GM21825 (cell line): ENCODE measurements at regions not wholly inside any gene's neighbourhood (a gene's known extent, or its start where the extent isn't known, plus 50 kb on each side); places are given as distances from the start of the nearest gene placed in this dataset.

Experiments
- ATAC-seq: cut with Tn5 transposase; IDR thresholded peaks from one replicate; pipeline ENCODE4 v1.9.1; 2021; ENCODE audit warnings: mild to moderate bottlenecking, moderate library complexity; ENCODE audit not compliant: unreplicated experiment

GRCh38 chr7:18200266-18200665 lies 172.6 kb upstream of the PRPS1L1 start:
- no peak for ATAC-seq

- no peak for ATAC-seq
Measured at GRCh38 chr7:18200855-18201254, 173.2 kb upstream of the PRPS1L1 start.

GRCh38 chr7:18201350-18201749 lies 173.7 kb upstream of the PRPS1L1 start:
- no peak for ATAC-seq

- no peak for ATAC-seq
Measured at GRCh38 chr7:18202315-18203045, 174.8 kb upstream of the PRPS1L1 start.

DNA sequence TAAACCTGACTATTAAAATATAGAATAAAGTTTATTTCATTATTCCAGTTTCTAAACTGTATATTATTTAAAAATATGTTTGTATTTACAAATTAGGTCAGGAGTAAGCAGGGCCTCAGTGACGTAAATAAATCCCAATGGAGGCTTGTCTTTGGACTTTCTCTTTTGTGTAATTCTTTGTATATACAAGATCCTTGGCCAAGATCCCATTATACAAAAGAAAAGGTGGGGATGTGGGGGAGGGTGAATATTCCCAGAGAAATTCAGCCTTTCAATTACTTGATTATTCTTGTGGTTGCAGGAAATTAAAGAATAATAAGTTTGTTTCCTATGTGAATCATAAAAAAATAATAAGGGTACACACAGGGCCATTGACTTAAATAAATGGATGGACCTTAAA lies 178.7 kb upstream of the PRPS1L1 start:
- no peak for ATAC-seq

GRCh38 chr7:18208921-18209320 lies 181.3 kb upstream of the PRPS1L1 start:
- ATAC-seq = no peak

- no peak for ATAC-seq
Measured at GRCh38 chr7:18210377-18210776, 182.7 kb upstream of the PRPS1L1 start.

GRCh38 chr7:18210788-18211187 lies 183.1 kb upstream of the PRPS1L1 start:
- ATAC-seq = no peak

DNA sequence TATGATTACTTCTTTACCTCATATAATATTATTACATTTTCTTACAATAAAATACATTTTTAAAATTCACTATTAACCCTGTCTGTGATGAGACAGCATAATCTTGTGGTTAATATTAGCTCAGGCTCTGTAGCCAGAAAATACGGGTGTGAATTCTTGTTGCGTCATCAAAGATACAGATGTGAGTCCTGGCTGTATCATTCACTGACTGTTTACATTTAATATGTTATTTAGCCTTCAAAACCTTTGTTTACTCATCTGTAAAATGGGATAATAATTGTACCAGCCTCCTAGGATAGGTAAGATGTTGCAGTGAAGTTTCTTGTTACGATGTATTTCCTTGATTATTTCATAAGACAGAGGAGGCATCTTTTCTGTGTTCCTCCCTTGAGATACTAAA lies 184.7 kb upstream of the PRPS1L1 start:
- no peak for ATAC-seq

- no peak for ATAC-seq
Measured at GRCh38 chr7:18212758-18213157, 185.1 kb upstream of the PRPS1L1 start.

GRCh38 chr7:18213652-18214051 lies 186.0 kb upstream of the PRPS1L1 start:
- no peak for ATAC-seq

DNA sequence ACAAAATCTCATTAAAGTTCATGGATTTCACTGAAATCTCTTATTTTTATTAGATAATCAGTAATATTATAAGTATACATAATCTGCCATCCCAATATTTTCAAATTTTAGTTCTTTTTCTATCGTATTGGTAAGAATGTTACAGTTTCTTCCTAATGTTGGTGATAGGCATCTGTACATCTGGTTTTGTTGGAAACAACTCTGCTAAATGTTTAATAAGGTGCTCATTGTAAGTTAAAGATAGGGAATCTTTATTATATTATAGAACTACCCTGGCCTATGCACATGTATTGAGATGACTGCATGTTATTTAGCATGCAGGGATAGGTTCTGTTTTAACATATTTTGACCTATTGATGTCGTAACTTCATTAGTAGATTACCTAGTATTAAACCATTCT lies 188.6 kb upstream of the PRPS1L1 start:
- ATAC-seq = no peak

DNA sequence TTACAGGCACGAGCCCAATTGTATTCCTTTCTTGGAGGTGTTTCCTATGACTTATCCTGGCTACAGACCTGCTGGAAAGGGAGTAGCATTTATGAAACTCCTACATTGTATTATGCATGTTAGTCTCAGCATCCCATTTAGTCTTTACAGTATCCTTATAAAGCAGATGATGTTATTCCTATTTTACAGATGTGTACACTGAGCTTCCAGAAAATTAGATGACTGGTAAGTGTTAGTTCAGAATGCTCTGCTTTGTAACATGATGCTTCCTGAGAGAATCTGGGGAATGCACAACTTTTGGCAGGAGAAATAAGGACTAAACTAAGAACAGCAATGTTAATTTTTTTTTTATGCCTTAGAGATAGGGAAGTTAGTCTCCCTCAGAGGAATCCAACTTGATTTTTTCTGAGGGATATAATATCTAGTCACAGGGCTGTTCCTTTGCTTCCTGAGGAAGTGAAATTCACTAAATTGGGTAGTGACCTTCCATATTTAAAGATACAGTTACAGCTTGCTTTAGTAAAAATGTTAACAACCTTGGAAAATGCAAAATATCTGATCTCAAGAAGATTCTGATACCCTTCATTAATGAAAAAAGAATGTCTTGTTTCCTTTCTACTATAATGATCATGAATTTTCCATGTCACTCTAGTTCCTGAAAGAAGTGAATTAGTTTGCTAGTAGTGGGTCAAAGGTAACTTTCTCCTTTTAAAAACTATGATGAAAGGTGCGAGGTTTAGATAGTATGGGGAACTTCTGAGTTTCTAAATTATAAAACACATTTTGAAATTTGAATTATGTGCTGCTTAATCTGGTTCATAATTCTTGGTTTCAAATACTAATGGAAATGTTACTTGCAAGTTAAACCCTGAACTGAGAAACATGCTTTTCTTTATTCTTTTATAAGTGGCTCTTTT lies 194.0 kb upstream of the PRPS1L1 start:
- ATAC-seq = no peak

- ATAC-seq = no peak
Measured at GRCh38 chr7:18222636-18223035, 195.0 kb upstream of the PRPS1L1 start.

DNA sequence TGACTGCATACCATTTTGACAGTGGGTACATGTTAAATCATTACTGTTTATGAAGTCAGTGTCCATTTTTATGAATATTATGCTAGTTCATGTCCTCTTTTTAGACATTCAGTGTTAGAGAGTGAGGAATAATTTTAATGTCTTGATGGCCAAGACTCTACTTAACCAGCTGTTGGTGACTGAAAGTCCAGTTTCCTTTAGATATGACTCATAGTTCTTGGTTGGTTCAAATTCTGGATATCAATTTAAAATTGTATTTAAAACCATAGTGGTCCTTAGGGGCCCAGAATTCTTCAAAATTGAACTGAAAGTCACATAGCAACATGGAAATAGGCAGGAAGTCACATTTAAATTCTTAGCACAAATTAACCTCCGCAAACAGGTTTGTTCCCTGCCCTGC lies 196.5 kb upstream of the PRPS1L1 start:
- ATAC-seq = no peak

GRCh38 chr7:18225067-18225466 lies 197.4 kb upstream of the PRPS1L1 start:
- no peak for ATAC-seq

DNA sequence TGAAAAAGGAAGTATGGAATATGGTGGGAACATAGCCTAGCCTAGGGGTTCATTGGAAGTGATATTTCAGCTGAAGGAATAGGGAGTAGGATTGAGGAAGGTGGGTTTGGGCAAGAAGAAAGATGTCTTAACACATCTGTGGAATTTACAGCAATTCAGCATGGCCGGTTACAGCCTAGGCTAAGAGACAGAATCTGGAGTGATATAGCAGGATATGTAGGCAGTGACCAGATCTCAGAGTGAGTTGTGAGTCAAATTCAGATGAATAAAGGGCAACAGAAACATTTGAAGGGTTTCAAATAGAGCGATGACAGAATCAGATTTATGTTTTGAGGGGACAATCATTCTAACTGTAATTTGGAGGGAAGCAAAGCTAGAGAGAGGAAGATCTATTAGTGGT lies 199.0 kb upstream of the PRPS1L1 start:
- ATAC-seq = no peak

DNA sequence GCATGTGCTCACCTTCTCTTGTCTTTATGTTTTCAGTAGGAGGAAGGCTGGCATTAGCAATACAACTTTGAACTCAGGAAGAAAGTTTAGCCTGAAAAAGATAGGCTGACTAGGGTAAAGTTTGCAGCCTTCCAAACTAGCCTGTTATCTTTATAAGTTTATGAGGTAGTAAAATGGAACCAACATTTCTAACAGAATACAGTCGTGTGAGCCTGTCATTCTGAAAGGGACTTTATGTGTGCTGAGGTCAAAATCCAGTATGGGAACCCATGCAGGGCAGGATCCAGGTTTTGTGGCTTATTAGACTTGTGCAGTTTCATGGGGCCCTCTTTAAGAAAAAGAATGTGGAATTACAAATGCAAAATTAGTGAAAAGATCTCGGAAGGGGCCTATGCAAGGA lies 201.0 kb upstream of the PRPS1L1 start:
- no peak for ATAC-seq

DNA sequence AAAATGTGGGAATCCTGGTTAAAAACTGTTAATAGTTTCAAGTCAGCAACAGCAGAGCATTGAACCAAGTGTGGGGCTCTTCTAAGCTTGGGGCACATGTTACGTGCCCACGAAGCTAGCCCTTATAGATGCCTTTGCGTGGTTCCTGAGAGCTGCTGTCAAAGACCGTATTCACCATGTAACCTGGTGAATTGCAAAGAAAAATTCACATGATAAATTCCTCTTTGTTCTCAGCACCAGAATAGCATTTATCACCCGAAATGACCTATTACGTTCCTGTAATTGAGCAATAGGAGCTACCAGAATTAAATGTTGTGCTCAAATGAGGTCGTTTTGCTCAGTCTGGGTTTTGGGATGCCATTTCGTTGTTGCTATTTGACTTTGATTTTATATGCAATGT lies 202.6 kb upstream of the PRPS1L1 start:
- ATAC-seq = no peak

GRCh38 chr7:18231854-18232253 lies 204.2 kb upstream of the PRPS1L1 start:
- no peak for ATAC-seq

DNA sequence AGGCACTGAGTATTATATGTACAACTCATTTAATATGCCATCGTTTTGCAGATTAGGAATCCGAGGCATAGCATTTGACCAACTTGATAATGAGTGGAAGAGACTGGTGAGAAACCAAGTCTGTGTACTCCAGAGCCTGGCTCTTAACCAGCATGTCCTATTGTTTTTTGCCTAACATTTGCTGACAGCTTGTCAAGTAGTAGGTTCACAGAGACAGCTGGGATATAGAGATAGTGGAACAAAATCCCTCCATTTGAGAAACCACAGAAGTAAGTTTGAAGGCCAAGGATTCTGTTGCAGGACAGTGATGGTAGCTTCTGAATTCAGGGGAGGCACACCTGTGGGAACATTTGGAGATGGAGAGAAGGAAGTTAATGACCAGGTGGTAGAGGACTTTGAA lies 206.9 kb upstream of the PRPS1L1 start:
- ATAC-seq = no peak

GRCh38 chr7:18235819-18236218 lies 208.2 kb upstream of the PRPS1L1 start:
- ATAC-seq = no peak
